ENCODE measurements at regions not wholly inside any gene's neighbourhood (a gene's known extent, or its start where the extent isn't known, plus 50 kb on each side); places are given as distances from the start of the nearest gene placed in this dataset.

DNA sequence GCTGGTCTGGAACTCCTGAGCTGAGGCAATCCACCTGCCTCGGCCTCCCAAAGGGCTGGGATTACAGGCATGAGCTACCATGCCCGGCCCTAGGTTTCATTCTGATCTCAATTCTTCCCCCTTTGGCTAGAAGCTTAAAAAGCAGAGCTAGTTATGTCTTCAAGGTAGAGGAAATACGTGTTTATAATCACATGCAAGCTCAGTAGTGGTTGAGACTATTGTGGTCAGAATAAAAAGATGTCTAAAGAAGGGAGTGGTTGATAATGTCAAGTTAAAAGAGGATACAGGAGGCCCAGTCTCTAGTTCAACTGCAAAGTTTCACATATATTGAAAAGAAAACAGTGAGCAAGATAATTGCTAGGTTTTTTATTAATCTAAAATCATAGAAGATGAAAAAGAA, 807.8 kb upstream of the ACVR2A start:
- no peaks in the 10 kb centered on the region for H3K9me3 Mint-ChIP-seq
- no peak overlapping the region for H3K27ac Mint-ChIP-seq

DNA sequence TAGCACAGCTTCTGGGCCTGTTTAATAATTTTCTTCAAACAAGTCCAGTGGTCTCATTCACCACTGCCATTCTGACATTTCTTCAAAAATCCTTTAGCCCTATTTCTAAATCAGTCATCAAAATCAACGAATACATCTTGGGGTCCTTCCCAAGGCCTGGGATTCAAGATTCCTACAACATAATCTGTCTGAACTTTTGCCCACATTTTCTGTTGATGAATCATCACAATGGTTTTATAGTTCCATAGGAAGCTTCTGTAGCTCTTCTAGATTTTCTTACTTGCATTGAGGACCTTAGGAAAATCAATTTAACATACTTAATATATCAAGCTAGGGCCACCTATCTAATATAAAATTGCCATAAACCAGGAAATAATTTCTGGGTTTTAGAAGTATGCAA, 811.8 kb upstream of the ACVR2A start:
- no peak overlapping the region for H3K4me3 Mint-ChIP-seq
- H3K4me1 Mint-ChIP-seq (ENCODE audit: low read depth) = no peaks in the 10 kb centered on the region
- peaks cover 8% of the 10 kb centered on the region for H3K27me3 Mint-ChIP-seq (ENCODE audit: low read depth)

More for the DNA sequence above, 807.8 kb upstream of the ACVR2A start:
- Mint-ChIP-seq H3K4me3 (no peak overlapping the region), H3K27me3 (ENCODE audit: low read depth) (peaks cover 15% of the 10 kb centered on the region), H3K4me1 (ENCODE audit: low read depth) (no peaks in the 10 kb centered on the region), H3K36me3 (ENCODE audit: low read depth) (no peaks in the 10 kb centered on the region)

DNA sequence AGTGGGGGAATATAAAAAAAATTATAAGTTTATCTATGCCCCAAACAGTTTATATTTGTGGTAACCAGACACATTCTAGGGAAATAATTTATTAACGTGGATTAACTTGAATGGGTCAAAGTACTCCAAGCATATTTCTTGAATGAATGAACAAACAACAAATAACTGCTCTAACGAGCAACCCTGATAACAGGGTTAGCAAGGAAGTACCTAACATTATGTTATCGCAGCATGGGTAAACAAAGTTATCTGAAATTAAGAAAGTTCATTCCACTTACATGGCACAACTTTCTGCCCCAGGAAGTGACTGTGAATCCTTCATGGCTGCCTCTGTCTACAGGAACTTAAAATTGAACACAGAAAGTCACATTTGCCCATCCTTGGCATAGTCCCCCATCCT, 812.9 kb upstream of the ACVR2A start:
- no peak overlapping the region for H3K4me3 Mint-ChIP-seq

More for the DNA sequence above, 811.8 kb upstream of the ACVR2A start:
- Mint-ChIP-seq H3K36me3 (ENCODE audit: low read depth) (no peaks in the 10 kb centered on the region), H3K9me3 (no peaks in the 10 kb centered on the region), H3K27ac (no peak overlapping the region)

DNA sequence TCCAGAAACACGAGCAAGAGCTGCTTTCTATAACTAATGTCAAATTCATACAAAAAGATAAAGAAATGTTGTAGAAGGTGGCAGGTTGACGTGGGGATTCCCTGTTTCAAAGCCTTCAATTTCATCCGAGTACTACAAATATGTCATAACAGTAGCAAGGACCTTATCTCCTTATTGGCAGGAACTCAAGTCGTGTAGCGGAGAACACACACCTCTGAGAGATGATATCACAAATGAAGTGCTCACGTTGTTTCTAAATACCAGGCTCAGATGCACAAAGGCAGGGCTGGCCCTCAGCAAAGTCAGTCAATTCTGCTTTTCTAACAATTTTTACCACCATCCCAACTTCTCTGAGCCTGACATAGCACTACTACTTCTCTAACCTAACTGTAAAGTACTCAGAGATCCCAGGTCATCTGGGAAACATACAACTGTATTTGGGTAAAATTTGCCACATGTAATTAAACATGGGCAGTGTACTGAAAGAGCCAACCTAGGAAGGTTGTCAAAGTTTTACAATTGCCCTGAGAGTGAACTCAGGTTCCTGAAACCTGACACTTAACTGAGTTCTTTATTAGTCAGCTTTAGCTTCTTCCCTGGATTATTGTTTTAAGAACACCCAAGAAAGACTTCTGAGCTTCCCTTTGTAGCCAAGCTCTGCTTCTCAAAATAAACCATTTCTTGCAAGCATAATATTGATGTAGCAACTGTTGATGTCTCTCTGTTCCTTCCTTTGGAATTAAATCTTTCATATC, 813.7 kb upstream of the ACVR2A start:
- Mint-ChIP-seq H3K36me3 (ENCODE audit: low read depth) (no peaks in the 10 kb centered on the region), H3K4me3 (no peak overlapping the region), H3K9me3 (peaks cover 7% of the 10 kb centered on the region), H3K4me1 (ENCODE audit: low read depth) (no peaks in the 10 kb centered on the region), H3K27ac (no peak overlapping the region), H3K27me3 (ENCODE audit: low read depth) (peaks cover 8% of the 10 kb centered on the region)

More for the DNA sequence above, 812.9 kb upstream of the ACVR2A start:
- H3K27me3 Mint-ChIP-seq (ENCODE audit: low read depth) = peaks cover 8% of the 10 kb centered on the region
- H3K9me3 Mint-ChIP-seq = peaks cover 7% of the 10 kb centered on the region
- no peaks in the 10 kb centered on the region for H3K4me1 Mint-ChIP-seq (ENCODE audit: low read depth)
- no peak overlapping the region for H3K27ac Mint-ChIP-seq
- H3K36me3 Mint-ChIP-seq (ENCODE audit: low read depth) = no peaks in the 10 kb centered on the region

DNA sequence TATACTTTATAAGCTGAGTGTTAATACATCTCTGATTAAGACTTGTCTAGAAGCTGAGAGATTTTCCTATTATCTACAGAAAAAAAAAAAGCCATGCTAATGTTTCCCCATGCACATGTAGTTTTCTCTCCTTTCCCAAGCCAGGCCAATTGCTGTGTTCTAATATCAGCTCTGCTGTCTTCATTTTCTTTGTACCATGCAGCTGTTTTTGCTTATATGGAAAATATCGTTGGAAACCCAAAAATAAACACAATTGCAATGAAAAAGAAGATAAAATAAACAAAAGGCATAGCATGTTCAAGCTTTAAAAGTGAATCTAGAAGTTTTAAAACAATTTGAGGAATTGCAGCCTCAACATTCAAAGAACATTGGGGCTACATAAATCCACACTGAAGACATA, 817.4 kb upstream of the ACVR2A start:
- Mint-ChIP-seq H3K27ac (no peak overlapping the region), H3K4me3 (no peak overlapping the region), H3K36me3 (ENCODE audit: low read depth) (no peaks in the 10 kb centered on the region), H3K4me1 (ENCODE audit: low read depth) (no peaks in the 10 kb centered on the region), H3K9me3 (peaks cover 12% of the 10 kb centered on the region), H3K27me3 (ENCODE audit: low read depth) (peaks cover 4% of the 10 kb centered on the region)

DNA sequence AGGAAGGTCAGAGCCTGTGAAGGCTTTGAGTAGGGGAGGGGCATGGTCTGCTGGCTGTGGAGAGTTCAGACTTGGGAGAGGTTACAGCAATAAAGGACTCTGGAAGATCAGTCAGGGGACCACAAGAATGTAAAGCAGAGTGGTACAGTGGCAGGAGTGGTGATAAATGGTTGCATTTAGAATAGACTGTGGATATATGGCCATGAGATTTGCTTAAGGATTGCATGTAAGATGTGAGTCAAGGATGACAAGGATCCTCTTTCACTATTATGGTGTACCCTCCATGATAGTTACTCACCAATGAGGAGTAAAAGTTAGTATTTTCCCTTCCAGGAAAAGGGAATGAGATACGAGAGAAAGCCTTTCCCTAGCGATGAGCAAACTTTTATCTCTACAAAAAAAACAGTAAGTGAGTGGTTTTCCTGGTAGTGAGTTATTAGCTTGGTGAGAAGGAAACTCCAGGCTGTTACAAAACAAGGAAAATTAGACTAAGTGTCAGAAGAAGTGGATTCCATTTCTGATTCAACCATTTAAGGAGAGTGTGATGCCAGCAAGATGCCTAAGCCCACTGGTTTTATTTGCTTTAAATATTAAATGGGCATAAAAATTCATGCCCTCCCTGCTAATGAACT, 818.0 kb upstream of the ACVR2A start:
- H3K4me3 Mint-ChIP-seq = no peak overlapping the region
- H3K9me3 Mint-ChIP-seq = peaks cover 16% of the 10 kb centered on the region
- H3K27ac Mint-ChIP-seq = no peak overlapping the region
- no peaks in the 10 kb centered on the region for H3K36me3 Mint-ChIP-seq (ENCODE audit: low read depth)
- H3K4me1 Mint-ChIP-seq (ENCODE audit: low read depth) = no peaks in the 10 kb centered on the region
- peaks cover 4% of the 10 kb centered on the region for H3K27me3 Mint-ChIP-seq (ENCODE audit: low read depth)

DNA sequence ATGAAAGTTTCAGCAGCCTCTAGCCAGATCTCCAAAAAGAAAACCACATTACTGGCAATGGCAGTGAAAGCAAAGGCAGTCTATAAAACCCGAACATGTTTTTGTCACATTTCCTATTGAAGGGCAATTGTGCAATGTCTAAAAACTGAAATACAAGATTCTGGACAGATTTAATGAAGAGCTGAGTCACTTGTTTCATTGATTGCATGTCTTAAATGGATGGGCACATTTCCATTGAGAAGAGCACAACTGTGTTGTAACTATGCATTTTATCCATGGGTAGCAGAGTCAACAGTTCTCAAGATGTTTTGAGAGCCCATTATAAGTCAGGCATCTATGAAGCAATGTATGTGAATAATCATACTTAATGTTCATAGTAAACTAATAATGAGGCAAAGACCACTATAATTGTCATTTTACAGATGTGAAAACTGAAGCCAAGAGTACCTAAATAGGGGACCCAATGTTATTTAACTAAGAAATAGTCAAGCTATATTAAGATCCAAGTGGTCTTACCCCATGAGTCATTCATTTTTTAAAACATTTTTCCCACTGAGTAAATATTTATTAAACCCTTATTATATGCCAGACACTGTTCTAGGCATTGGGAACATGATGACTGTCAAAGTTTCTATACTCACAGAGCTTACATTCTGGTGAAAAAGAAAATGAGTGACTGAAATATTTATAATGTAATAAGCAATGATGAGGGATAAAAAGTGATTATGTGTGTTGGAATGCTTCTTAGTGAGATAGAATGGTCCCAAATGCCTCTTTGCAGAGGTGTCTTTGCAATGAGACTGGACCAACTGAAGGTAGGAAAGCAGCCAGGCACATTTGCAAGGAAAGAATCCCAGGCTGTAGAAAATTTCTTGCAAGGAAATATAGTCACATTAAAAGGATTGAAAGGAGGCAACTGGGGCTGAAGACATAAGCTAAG, 818.9 kb upstream of the ACVR2A start:
- Mint-ChIP-seq H3K9me3 (peaks cover 16% of the 10 kb centered on the region), H3K27me3 (ENCODE audit: low read depth) (peaks cover 4% of the 10 kb centered on the region), H3K27ac (no peak overlapping the region), H3K4me3 (no peak overlapping the region), H3K36me3 (ENCODE audit: low read depth) (no peaks in the 10 kb centered on the region), H3K4me1 (ENCODE audit: low read depth) (no peaks in the 10 kb centered on the region)

DNA sequence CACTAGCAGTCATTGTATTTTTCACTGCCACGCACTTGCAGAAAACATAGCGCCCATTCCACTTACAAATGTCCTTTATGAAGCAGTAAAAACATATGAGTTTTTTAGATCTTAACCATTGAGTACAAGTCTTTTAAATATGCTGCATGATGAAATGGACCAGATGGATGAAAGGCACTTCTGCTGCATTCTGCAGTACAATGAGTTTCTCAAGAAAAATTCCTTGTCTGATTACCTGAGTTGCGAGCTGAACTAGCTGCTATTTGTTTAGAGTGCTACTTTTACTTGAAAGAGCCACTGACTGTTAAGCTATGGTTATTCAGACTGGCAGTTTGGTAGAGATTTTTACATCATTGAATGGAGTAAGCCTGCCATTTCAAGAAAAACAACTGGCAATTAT, 825.5 kb upstream of the ACVR2A start:
- Mint-ChIP-seq H3K36me3 (ENCODE audit: low read depth) (no peaks in the 10 kb centered on the region), H3K4me3 (no peak overlapping the region), H3K27me3 (ENCODE audit: low read depth) (no peaks in the 10 kb centered on the region), H3K4me1 (ENCODE audit: low read depth) (no peaks in the 10 kb centered on the region), H3K9me3 (peaks cover 9% of the 10 kb centered on the region), H3K27ac (no peak overlapping the region)

DNA sequence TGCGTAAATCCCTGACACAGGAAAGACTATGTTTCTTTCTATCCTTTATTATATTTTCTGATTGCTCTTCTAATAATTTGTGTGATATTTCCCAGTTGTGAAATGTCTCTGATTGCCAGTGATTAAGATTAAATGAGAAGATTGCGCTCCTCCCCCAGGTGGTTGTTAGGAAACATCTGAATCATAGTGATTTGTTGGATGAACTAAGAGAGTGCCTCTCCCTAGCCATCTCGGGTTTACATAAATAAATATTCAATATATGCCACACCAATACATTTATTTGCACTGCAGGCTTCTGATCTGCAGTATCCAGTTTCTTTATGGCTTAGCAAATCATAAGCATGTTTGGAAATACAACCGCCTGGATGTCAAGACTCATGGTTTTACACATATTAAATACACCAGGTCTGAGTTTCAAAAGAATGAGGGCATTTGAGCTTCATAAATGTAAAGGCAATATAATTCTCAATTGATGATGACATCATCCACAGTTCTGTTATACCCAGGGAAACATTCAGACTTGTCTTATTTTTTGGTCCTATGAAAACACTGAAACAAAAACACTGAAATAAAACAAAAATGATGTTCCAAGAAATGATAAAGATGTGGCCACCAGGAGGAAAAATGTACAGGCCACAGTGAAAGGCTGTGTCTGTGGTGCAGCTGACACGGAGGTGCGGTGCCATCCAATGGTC, 826.7 kb upstream of the ACVR2A start:
- no peaks in the 10 kb centered on the region for H3K27me3 Mint-ChIP-seq (ENCODE audit: low read depth)
- H3K27ac Mint-ChIP-seq = no peak overlapping the region
- H3K36me3 Mint-ChIP-seq (ENCODE audit: low read depth) = no peaks in the 10 kb centered on the region

DNA sequence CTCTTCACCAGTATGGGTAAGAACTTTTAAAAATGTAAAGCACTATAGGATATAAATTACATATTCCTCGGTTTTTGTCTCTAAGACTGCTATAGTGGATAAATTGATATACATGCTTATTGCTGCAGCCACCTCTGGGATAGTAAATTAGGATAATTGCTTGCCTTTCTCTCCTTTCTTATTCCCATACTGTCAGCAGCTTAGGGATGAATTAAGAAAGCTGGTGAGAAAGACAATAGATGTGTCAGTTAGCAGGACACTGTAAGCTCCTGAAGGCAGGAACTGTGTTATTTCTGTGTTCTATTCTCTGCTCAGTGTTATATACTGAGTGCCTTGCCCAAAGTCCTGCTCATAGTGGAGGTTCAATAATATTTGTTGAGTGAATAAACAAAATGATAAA, 828.6 kb upstream of the ACVR2A start:
- Mint-ChIP-seq H3K27ac (no peak overlapping the region), H3K27me3 (ENCODE audit: low read depth) (no peaks in the 10 kb centered on the region), H3K9me3 (no peaks in the 10 kb centered on the region), H3K36me3 (ENCODE audit: low read depth) (no peaks in the 10 kb centered on the region), H3K4me1 (ENCODE audit: low read depth) (no peaks in the 10 kb centered on the region), H3K4me3 (no peak overlapping the region)

More for the DNA sequence above, 826.7 kb upstream of the ACVR2A start:
- Mint-ChIP-seq H3K9me3 (peaks cover 9% of the 10 kb centered on the region), H3K4me1 (ENCODE audit: low read depth) (no peaks in the 10 kb centered on the region), H3K4me3 (no peak overlapping the region)

DNA sequence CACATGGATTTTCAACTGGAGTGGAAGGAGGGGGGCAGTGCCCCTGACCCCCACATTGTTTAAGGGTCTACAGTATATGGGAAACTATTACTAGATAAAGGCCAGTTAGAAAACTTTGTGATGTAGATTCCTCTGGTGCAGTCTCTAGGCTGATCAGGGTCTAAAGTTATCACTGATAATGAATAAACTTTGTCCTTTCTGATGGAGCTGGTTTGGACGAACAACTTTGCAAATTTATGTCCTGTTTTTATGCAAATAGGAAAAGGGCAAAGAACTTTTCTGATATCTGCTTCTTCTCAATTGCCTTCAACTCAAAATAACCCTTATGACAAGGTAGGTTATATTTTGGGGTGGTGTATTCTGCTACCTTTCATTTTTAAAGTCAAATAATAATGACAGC, 829.2 kb upstream of the ACVR2A start:
- Mint-ChIP-seq H3K36me3 (ENCODE audit: low read depth) (no peaks in the 10 kb centered on the region), H3K4me3 (no peak overlapping the region), H3K4me1 (ENCODE audit: low read depth) (no peaks in the 10 kb centered on the region), H3K9me3 (no peaks in the 10 kb centered on the region), H3K27ac (no peak overlapping the region), H3K27me3 (ENCODE audit: low read depth) (no peaks in the 10 kb centered on the region)

DNA sequence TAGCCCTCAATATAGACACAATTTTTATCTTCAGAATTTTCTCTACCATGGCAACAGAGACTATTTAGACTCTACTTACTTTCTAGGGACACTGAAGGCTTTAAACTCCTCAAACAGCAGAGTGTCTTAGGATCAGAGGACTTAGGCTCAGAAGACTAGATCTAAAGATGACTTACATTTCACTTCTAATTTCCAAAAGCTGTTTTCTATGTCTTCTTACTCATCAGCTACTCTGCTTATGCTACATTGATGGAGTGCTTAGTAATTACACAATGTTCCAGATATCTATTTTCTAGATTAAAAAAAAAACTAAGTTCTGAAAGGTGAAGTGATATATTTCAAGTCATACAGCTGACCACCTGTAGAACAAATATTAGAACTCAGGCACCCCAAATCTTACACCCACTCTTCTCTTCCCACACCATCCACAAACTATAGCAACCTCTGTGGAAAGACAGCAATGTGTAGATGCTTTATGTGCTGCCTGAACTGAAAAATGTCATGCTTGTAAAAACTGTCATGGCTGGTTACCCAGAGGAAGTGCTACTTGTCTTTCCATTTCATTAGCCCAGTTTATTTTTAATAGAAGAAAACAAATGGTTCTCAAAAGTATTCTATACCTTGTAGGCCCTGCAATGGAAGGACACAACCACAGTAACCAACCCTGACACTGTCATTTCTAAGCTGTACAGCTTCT, 831.0 kb upstream of the ACVR2A start:
- Mint-ChIP-seq H3K27me3 (ENCODE audit: low read depth) (no peaks in the 10 kb centered on the region), H3K9me3 (no peaks in the 10 kb centered on the region), H3K4me1 (ENCODE audit: low read depth) (no peaks in the 10 kb centered on the region), H3K36me3 (ENCODE audit: low read depth) (no peaks in the 10 kb centered on the region), H3K4me3 (no peak overlapping the region), H3K27ac (no peak overlapping the region)

DNA sequence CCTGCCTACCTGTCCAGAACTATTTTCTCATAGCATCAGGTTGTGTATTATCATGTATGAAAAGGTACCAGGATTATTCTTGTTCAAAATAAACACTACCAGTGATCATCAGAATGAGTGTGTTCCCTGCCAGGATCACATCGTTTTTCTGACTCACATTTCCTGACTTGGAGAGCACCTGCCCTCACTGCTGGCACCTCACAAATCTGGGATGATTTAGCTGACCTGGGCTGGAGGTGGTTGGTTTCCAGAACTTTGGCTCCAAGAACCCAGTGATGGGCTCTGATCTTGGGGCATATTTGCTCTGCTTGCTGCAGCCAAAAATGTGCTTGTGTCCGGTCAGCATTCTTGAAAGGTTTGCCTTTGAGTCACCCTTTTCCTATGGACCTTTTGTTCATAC, 836.3 kb upstream of the ACVR2A start:
- Mint-ChIP-seq H3K27me3 (ENCODE audit: low read depth) (no peaks in the 10 kb centered on the region), H3K4me3 (no peak overlapping the region), H3K27ac (no peak overlapping the region), H3K4me1 (ENCODE audit: low read depth) (no peaks in the 10 kb centered on the region), H3K9me3 (no peaks in the 10 kb centered on the region), H3K36me3 (ENCODE audit: low read depth) (no peaks in the 10 kb centered on the region)

DNA sequence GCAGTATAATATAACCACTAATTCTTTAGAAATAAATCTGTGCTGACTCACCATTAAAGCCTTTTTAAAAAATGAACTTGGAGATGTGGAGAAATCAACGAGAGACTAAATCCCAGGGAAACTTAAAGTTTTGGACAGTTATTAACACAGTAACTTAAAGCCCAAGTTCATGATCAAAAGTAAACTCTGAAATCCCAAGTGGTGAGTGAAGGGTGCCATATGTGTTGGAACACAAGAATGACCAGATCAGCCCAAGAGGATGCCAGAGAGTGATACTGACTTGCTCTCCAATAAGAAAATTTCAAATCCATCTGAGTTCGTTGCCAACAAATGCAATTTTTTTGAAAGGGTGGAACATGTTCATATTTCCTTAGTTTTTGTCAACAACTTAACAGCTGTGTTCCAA, 838.1 kb upstream of the ACVR2A start:
- Mint-ChIP-seq H3K27me3 (ENCODE audit: low read depth) (no peaks in the 10 kb centered on the region), H3K27ac (no peak overlapping the region), H3K4me1 (ENCODE audit: low read depth) (no peaks in the 10 kb centered on the region), H3K4me3 (no peak overlapping the region), H3K9me3 (no peaks in the 10 kb centered on the region), H3K36me3 (ENCODE audit: low read depth) (no peaks in the 10 kb centered on the region)

Measured in T-helper 1 cell treated with Interleukin-12 subunit alpha and Interleukin-12 subunit beta and Interleukin-4 antibody, amounts not matched to agents 30 μg/mL and 1 μg/mL, for 36 hours (primary cell).